HG03378 (cell line): ENCODE measurements at regions not wholly inside any gene's neighbourhood (a gene's known extent, or its start where the extent isn't known, plus 50 kb on each side); places are given as distances from the start of the nearest gene placed in this dataset.
"Not testable (repeated sequence)": the region's sequence is repeated elsewhere in the genome, so short reads cannot be mapped to it uniquely, and the experiment has no call there.

Experiments
- ATAC-seq: cut with Tn5 transposase; IDR thresholded peaks from one replicate; pipeline ENCODE4 v1.9.1; 2021; ENCODE audit warnings: mild to moderate bottlenecking, moderate library complexity; ENCODE audit not compliant: unreplicated experiment

- no peak for ATAC-seq
Measured at GRCh38 chr1:38672692-38673091, 186.9 kb downstream of the RRAGC start.

GRCh38 chr1:38671221-38671620 is 188.4 kb downstream of the RRAGC start:
- no peak for ATAC-seq

GRCh38 chr1:38670544-38671122 is 188.9 kb downstream of the RRAGC start:
- no peak for ATAC-seq

GRCh38 chr1:38667626-38668025 is 191.9 kb downstream of the RRAGC start:
- ATAC-seq, result no peak

- no peak for ATAC-seq
Measured at GRCh38 chr1:38662126-38662525, 197.4 kb downstream of the RRAGC start.

- no peak for ATAC-seq
Measured at GRCh38 chr1:38658883-38659282, 200.7 kb downstream of the RRAGC start.

GRCh38 chr1:38657873-38658272 is 201.7 kb downstream of the RRAGC start:
- ATAC-seq, result no peak

- no peak for ATAC-seq
Measured at GRCh38 chr1:38657207-38657840, 202.2 kb downstream of the RRAGC start.

- ATAC-seq, result no peak
Measured at GRCh38 chr1:38656726-38657125, 202.8 kb downstream of the RRAGC start.

GRCh38 chr1:38652217-38652616 is 207.4 kb downstream of the RRAGC start:
- no peak for ATAC-seq

GRCh38 chr1:38651669-38652068 is 207.9 kb downstream of the RRAGC start:
- ATAC-seq, result no peak

GRCh38 chr1:38648417-38648816 is 211.2 kb downstream of the RRAGC start:
- no peak for ATAC-seq

GRCh38 chr1:38647341-38647740 is 212.2 kb downstream of the RRAGC start:
- not testable (repeated sequence) for ATAC-seq

GRCh38 chr1:38644092-38644491 is 215.5 kb downstream of the RRAGC start:
- ATAC-seq, result no peak

GRCh38 chr1:38641661-38642060 is 217.9 kb downstream of the RRAGC start:
- no peak for ATAC-seq

GRCh38 chr1:38640371-38640770 is 219.2 kb downstream of the RRAGC start:
- ATAC-seq, result no peak

GRCh38 chr1:38628241-38628640 is 231.3 kb downstream of the RRAGC start:
- ATAC-seq, result no peak

- ATAC-seq, result no peak
Measured at GRCh38 chr1:38625939-38626338, 233.6 kb downstream of the RRAGC start.

GRCh38 chr1:38624336-38625039 is 235.1 kb downstream of the RRAGC start:
- no peak for ATAC-seq

GRCh38 chr1:38623529-38623928 is 236.0 kb downstream of the RRAGC start:
- no peak for ATAC-seq

- ATAC-seq, result no peak
Measured at GRCh38 chr1:38622197-38622596, 237.4 kb downstream of the RRAGC start.

- no peak for ATAC-seq
Measured at GRCh38 chr1:38616846-38617245, 242.7 kb downstream of the RRAGC start.
